SJSA1 (cell line): ENCODE measurements at regions not wholly inside any gene's neighbourhood (a gene's known extent, or its start where the extent isn't known, plus 50 kb on each side); places are given as distances from the start of the nearest gene placed in this dataset.
"Not testable (repeated sequence)": the region's sequence is repeated elsewhere in the genome, so short reads cannot be mapped to it uniquely, and the experiment has no call there.

ENCODE experiments used
- DNase-seq, 2 experiments: peaks; one replicate each; pipeline ENCODE4 v3.0.0-alpha.2; 2015 to 2020; ENCODE audit warnings: low spot score in 2 of 2, low read depth in 1 of 2
- H3K27ac ChIP-seq: fragments of 250-450 bp; sonication (Bioruptor Pico); 2 replicates; pipeline ENCODE4 v1.5.1; 2020; ENCODE audit warnings: mild to moderate bottlenecking, moderate library complexity
- H3K27me3 ChIP-seq: fragments of 250-450 bp; sonication (Bioruptor Pico); replicated peaks from 2 replicates; pipeline ENCODE4 v1.5.1; 2020; ENCODE audit warnings: mild to moderate bottlenecking, moderate library complexity
- H3K36me3 ChIP-seq: fragments of 250-450 bp; sonication (Bioruptor Pico); 2 replicates; pipeline ENCODE4 v1.5.1; 2020; ENCODE audit warnings: mild to moderate bottlenecking
- H3K4me1 ChIP-seq: fragments of 250-450 bp; sonication (Bioruptor Pico); replicated peaks from 2 replicates; pipeline ENCODE4 v1.6.1; 2021; ENCODE audit warnings: mild to moderate bottlenecking
- H3K4me3 ChIP-seq: fragments of 250-450 bp; sonication (Bioruptor Pico); 2 replicates; pipeline ENCODE4 v1.5.1; 2020; ENCODE audit warnings: mild to moderate bottlenecking
- H3K9me3 ChIP-seq: fragments of 250-450 bp; sonication (Bioruptor Pico); replicated peaks from 2 replicates; pipeline ENCODE4 v1.5.1; 2020; ENCODE audit warnings: mild to moderate bottlenecking

DNA sequence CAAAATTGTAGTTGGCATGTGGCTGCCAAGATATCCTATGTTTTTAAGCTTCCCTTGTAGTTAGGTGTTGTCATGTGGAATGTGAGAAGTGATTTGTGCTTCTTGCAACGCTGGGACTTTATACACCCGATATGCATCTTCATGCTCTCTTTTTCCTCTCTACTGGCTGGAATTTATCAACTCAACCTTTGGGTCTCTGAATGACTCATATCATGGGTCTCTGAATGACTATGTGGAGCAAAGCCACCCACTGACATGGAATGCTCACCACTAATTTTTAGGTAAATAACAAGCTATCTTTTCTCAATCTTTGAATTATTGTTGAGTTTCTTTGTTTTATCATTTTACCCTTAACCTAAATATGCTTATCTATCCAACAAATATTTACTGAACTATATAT lies 144.6 kb downstream of the ATP23 start:
- DNase-seq: no peak
- no peaks in the 10 kb centered on the region for H3K36me3 ChIP-seq
- H3K4me3 ChIP-seq: no peak overlapping the region
- H3K4me1 ChIP-seq: no peaks in the 10 kb centered on the region
- H3K9me3 ChIP-seq: no peaks in the 10 kb centered on the region
- H3K27ac ChIP-seq: no peak overlapping the region
- H3K27me3 ChIP-seq: no peaks in the 10 kb centered on the region

DNA sequence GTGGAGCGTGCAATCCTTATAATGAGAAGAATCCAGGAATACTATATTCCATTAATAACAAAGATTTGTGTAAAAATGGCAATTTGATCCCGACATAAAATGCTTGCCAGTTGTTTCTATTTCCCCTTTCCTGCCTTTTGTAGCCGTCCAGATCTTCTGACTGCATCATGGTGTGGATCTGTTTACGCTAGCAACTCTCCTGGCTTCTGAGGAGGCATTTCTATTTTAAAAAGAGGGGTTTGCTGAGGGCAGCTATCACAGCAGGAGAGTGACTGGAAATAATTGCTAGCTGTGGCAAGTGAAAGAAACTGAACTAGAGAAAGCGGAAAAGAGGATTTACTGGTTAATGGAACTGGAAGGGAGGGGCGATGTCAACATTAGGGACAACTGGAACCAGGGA lies 145.6 kb downstream of the ATP23 start:
- no peaks in the 10 kb centered on the region for H3K9me3 ChIP-seq
- no peaks in the 10 kb centered on the region for H3K36me3 ChIP-seq
- no peaks in the 10 kb centered on the region for H3K4me1 ChIP-seq
- no peak overlapping the region for H3K4me3 ChIP-seq
- no peak overlapping the region for H3K27ac ChIP-seq
- H3K27me3 ChIP-seq: no peaks in the 10 kb centered on the region
- no peak for DNase-seq

DNA sequence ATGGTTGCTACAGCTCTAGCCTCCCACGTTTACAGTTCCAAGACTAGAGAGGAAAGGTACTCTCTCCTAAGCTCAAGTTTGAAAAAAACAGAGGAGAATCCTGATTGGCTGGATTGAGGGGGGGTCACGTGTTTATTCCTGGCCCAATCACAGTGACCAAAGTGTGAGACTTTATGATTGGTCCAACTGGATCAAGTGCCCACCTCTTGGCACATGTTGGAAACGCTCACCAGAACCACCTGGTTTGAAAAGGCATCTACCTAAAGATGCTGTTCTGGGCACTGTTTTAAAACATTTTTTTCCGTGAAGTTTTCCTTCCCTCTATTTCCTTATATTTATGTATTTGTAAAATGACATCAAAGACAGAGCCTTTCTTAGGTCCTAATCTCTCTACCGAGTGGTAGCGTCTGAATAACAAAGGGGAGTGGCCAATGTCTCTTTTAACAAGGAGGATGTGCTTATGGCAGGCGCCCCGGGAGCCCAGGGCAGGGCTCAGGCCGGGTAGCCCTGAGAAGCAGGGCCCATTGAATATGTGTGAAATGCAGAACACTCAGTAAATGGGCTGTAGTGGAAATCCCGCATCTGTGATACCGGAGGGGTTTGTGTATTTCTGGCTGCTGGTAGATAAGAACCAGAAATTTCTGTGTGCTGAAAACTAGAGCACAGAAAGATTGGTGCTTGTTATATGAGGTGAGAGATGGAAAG lies 146.2 kb downstream of the ATP23 start:
- Histone ChIP-seq H3K4me1 (no peaks in the 10 kb centered on the region), H3K27me3 (no peaks in the 10 kb centered on the region), H3K9me3 (no peaks in the 10 kb centered on the region), H3K4me3 (no peak overlapping the region), H3K27ac (no peak overlapping the region), H3K36me3 (no peaks in the 10 kb centered on the region)
- DNase-seq: no peak

DNA sequence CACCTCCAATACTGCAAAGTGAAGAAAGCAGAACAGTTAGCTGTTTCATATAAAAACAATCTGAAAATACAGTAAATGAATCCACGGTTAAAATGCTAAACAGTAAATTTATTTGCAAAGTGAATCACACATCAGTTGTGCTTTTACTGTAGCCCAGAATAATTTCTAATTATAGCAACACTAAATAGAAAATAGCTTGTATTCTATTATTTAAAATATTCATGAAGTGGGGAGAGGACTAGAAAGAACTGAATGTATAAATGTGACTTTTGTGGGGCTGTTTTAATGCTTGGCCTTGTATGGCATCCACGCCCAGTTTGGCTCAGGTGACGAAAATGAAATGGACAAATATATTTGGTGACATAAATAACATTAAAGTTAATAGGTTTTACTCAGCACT lies 148.2 kb downstream of the ATP23 start:
- Histone ChIP-seq H3K27me3 (no peaks in the 10 kb centered on the region), H3K27ac (no peak overlapping the region), H3K9me3 (no peaks in the 10 kb centered on the region), H3K4me3 (no peak overlapping the region), H3K36me3 (no peaks in the 10 kb centered on the region), H3K4me1 (no peaks in the 10 kb centered on the region)
- DNase-seq: no peak

DNA sequence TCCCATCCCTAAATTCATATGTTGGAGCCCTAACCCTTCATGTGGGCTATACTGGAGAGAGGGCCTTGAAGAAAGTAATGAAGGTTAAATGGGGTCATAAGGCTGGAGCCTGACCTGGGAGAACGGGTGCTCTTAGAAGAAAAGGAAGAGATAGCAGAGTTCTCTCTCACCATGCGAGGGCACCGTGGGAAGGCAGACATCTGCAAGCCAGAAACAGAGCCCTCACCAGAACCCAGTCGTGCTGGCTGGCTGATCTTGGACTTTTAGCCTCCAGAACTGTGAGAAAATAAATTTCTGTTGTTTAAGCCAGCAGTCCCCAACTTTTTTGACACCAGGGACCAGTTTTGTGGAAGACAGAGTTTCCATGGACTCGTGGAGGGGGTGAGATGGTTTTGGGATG lies 149.3 kb downstream of the ATP23 start:
- no peaks in the 10 kb centered on the region for H3K4me1 ChIP-seq
- no peaks in the 10 kb centered on the region for H3K27me3 ChIP-seq
- H3K36me3 ChIP-seq: no peaks in the 10 kb centered on the region
- H3K9me3 ChIP-seq: no peaks in the 10 kb centered on the region
- H3K27ac ChIP-seq: no peak overlapping the region
- H3K4me3 ChIP-seq: no peak overlapping the region
- no peak for DNase-seq

DNA sequence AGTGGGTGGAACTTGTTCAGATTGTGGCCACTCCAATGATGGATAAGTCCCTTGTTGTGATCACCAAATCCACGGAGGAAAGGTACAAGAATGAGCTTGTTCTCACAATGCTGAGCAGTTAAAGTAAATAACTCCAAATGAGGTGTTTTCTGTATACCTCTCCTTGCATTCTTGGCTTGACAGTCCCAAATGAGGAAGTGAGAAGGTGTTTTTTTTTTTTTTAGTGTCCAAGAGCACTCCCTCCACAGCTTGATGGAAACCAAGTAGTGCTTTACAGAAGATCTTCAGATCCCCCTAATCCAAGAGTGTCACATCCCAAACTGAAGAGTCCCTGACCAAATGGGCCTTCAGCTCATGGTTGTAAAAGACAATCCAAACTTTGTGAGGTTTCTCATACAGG lies 153.6 kb downstream of the ATP23 start:
- no peaks in the 10 kb centered on the region for H3K9me3 ChIP-seq
- no peak overlapping the region for H3K27ac ChIP-seq
- no peaks in the 10 kb centered on the region for H3K36me3 ChIP-seq
- no peak overlapping the region for H3K4me3 ChIP-seq
- no peaks in the 10 kb centered on the region for H3K4me1 ChIP-seq
- no peaks in the 10 kb centered on the region for H3K27me3 ChIP-seq
- no peak for DNase-seq

DNA sequence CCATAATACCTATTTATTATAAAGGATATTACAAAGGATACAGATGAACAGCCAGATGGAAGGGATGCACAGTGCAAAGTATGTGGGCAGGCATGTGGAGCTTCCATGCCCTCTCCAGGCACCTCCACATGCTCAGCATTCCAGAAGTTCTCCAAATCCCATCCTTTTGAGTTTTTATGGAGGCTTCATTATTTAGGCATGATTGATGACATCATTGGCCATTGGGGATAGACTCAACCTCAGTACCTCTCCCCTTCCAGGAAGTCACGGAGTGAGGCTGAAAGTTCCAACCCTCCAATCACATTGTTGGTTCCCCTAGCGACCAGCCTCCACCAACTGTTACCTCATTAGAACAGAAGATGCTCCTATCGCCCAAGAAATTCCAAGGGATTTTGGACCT lies 156.4 kb downstream of the ATP23 start:
- H3K4me1 ChIP-seq: no peaks in the 10 kb centered on the region
- H3K36me3 ChIP-seq: no peaks in the 10 kb centered on the region
- no peak overlapping the region for H3K27ac ChIP-seq
- H3K27me3 ChIP-seq: no peaks in the 10 kb centered on the region
- H3K4me3 ChIP-seq: no peak overlapping the region
- DNase-seq: no peak
- H3K9me3 ChIP-seq: no peaks in the 10 kb centered on the region

DNA sequence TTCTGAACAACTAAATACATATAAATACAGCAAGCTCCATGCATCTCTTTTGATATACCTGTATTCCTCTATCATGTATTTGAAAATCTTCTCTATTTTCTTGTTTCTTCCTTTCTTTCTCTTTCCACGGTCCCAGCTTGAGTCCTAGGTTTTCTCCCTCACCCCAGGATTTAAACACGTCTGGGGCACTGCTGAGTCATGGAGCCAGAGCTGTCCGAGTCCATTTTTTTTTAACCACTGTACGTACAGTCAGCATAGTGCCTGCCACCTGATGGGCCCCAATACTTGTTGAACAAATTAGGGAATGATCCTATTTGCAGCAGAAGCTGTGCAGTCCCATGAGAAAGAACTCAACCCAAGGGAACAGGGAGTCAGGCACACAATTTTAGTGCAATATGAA lies 158.1 kb downstream of the ATP23 start:
- Histone ChIP-seq H3K27me3 (no peaks in the 10 kb centered on the region), H3K4me3 (no peak overlapping the region), H3K4me1 (no peaks in the 10 kb centered on the region), H3K36me3 (no peaks in the 10 kb centered on the region), H3K9me3 (no peaks in the 10 kb centered on the region), H3K27ac (no peak overlapping the region)
- DNase-seq: no peak

DNA sequence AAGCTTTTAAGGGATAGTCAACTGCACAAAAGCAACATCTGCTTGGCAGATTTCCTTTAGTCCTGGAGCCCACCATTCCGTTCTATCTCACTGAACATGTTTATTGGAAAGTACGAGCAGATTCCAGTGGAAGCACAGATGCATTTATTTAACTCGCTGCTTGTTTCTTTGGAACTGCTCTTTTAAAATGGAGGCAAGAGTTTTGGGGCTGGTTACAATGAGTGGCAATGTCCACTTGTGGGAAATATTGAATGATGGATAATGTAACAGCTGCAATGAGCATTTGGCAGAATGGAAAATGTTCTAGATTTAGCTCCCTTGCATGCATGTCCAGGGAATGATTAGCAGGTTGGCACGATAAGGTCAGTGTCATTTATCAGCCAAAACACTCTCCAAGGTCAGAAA lies 163.0 kb downstream of the ATP23 start:
- no peak for DNase-seq
- Histone ChIP-seq H3K36me3 (no peaks in the 10 kb centered on the region), H3K27me3 (no peaks in the 10 kb centered on the region), H3K4me3 (no peak overlapping the region), H3K4me1 (no peaks in the 10 kb centered on the region), H3K27ac (no peak overlapping the region), H3K9me3 (no peaks in the 10 kb centered on the region)

DNA sequence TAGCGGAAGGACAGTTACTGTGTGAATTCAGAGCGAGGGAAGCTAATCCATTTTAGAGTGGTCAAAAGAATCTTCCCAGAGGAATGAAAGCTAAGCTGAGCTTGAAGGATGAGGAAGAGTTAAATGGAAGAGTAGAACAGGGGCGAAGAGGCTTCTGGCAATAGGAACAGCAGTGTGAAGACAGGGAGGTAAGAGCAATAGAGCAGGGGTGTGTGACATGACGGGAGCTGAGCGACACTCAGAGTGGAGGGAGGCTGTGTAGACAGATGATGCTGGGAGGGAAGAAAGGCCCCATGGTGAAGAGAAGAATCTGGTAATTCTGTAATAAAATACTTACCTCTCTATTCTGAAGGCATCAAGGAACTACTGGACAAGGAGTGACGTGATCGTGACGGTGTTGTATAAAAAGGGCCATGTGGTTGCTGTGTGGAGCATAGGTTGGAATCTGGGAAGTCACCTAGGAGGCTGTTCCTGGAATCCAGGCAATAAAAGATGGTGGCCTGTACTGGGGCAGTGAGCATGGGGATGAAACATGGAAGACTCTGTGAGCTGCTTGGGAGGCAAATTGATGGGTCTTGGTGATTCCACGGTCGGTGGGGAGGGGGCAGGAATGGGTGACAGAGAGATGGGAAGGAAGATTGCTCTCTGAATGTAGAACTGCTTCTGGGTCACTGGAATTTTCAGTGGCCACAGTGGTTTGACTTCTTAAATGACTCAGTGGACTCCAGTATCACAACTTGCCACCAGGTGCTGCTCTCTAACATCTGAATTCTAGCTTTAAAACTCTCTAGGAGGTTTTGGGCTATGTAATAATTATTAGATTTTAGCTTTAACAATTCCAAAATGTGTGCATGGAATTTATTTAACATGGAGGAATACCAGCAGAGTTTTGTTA lies 164.1 kb downstream of the ATP23 start:
- no peak for DNase-seq
- Histone ChIP-seq H3K4me3 (no peak overlapping the region), H3K27me3 (no peaks in the 10 kb centered on the region), H3K36me3 (no peaks in the 10 kb centered on the region), H3K4me1 (no peaks in the 10 kb centered on the region), H3K9me3 (no peaks in the 10 kb centered on the region), H3K27ac (no peak overlapping the region)

DNA sequence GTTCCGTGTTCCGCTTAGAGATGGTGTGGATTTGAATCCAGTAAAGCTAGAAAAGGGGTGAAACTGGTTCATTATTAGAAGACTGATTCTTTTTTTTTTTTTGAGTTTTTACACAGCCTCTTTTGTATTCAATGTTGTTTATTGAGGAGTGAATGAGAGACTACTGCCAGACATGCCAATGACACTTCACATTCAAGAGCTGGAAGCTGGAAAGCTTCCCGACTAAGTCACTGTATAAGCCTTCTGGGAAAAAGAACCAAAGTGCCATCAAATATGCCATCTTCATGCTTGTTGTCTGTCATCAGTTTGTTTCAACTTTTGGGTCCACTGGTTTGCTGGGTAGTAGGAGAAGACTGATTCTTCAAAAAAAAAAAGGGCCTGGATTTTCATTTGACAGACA lies 164.8 kb downstream of the ATP23 start:
- Histone ChIP-seq H3K9me3 (no peaks in the 10 kb centered on the region), H3K27me3 (no peaks in the 10 kb centered on the region), H3K36me3 (no peaks in the 10 kb centered on the region), H3K4me3 (no peak overlapping the region), H3K27ac (no peak overlapping the region), H3K4me1 (no peaks in the 10 kb centered on the region)
- DNase-seq: no peak

DNA sequence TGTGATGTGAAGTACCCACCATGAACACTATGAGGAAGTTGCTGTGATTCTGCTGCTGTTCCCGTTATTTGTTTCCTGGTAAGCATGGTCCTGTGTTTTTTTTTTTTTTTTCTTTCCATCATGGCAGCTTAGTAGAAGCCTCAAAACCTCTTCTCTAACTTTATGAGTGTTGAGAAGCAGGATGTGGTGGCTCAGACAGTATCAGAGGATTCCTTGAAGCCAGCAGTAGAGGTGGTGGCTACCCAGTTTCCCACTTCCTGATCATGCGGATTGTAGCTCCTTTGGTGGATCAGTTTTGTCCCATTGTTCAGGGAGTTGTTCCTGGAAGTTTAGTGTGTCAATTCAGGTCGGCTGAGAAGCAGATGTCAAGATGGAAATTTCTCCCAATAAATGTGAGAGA lies 175.8 kb downstream of the ATP23 start:
- no peak overlapping the region for H3K27ac ChIP-seq
- H3K4me3 ChIP-seq: no peak overlapping the region
- H3K36me3 ChIP-seq: no peaks in the 10 kb centered on the region
- no peaks in the 10 kb centered on the region for H3K27me3 ChIP-seq
- no peaks in the 10 kb centered on the region for H3K9me3 ChIP-seq
- DNase-seq: no peak
- H3K4me1 ChIP-seq: no peaks in the 10 kb centered on the region

DNA sequence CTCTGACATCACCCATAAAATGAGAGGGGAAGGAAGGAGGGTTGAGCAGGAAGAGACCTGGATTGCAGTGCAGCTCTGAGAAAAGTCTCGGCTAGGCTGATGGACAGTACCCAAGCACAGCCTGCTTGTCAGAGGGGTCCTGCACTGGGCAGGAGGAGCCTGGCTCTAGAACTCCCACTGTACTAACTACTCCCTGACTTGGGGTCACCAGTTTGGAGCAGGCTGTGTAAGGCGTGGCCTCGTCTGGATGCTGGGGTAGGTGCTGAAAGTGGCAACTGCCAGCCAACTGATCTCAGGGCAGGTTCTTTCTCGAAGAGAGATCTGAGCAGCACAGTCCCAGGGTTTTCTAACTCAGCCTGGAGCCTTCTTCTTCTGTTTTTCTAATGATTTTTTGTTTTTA lies 176.3 kb downstream of the ATP23 start:
- no peaks in the 10 kb centered on the region for H3K27me3 ChIP-seq
- H3K4me3 ChIP-seq: no peak overlapping the region
- no peak for DNase-seq
- H3K27ac ChIP-seq: no peak overlapping the region
- no peaks in the 10 kb centered on the region for H3K9me3 ChIP-seq
- H3K36me3 ChIP-seq: no peaks in the 10 kb centered on the region
- no peaks in the 10 kb centered on the region for H3K4me1 ChIP-seq

DNA sequence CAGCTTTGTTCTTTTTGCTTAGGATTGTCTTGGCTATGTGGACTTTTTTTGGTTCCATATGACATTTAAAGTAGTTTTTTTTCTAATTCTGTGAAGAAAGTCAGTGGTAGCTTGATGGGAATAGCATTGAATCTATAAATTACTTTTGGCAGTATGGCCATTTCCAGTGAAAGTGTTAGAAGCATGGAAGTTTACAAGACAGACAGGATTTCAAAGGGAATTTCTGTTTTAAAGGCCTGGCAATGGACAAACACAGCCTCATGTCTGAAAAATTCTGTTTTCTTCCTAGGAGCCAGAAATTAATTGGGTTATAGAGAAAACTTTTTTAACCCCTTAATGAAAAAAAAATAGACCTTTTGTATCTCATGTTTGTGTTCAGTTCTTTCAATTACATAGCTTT lies 184.4 kb downstream of the ATP23 start:
- not testable (repeated sequence) for H3K27ac ChIP-seq, H3K27me3 ChIP-seq, H3K9me3 ChIP-seq, H3K4me3 ChIP-seq, H3K4me1 ChIP-seq, H3K36me3 ChIP-seq, DNase-seq
